ENCODE measurements at regions not wholly inside any gene's neighbourhood (a gene's known extent, or its start where the extent isn't known, plus 50 kb on each side); places are given as distances from the start of the nearest gene placed in this dataset.
"Not testable (repeated sequence)": the region's sequence is repeated elsewhere in the genome, so short reads cannot be mapped to it uniquely, and the experiment has no call there.

- H3K36me3 Mint-ChIP-seq = no peaks in the 10 kb centered on the region
- H3K27me3 Mint-ChIP-seq = no peaks in the 10 kb centered on the region
- peaks cover 0 to 4% of the 10 kb centered on the region in 2 donors for H3K9me3 Mint-ChIP-seq
- ATAC-seq (replicated peaks) = no peak
- no peak overlapping the region for H3K4me3 Mint-ChIP-seq
- no peak overlapping the region for H3K27ac Mint-ChIP-seq
- no peak for DNase-seq
- no peaks in the 10 kb centered on the region for H3K4me1 Mint-ChIP-seq
These were observed 91.9 kb upstream of the CLVS2 start for GRCh38 chr6:122904166-122904565.

- H3K27ac Mint-ChIP-seq = no peak overlapping the region
- no peaks in the 10 kb centered on the region for H3K27me3 Mint-ChIP-seq
- ATAC-seq (replicated peaks) (no peak), DNase-seq (no peak)
- H3K4me1 Mint-ChIP-seq = no peaks in the 10 kb centered on the region
- no peak overlapping the region for H3K4me3 Mint-ChIP-seq
- no peaks in the 10 kb centered on the region for H3K36me3 Mint-ChIP-seq
- H3K9me3 Mint-ChIP-seq = peaks cover 20 to 26% of the 10 kb centered on the region in 2 donors
These were observed 82.5 kb upstream of the CLVS2 start for GRCh38 chr6:122913558-122913957.

- Mint-ChIP-seq H3K36me3 (no peaks in the 10 kb centered on the region), H3K27ac (no peak overlapping the region), H3K27me3 (no peaks in the 10 kb centered on the region), H3K9me3 (peaks cover 13 to 20% of the 10 kb centered on the region in 2 donors), H3K4me1 (no peaks in the 10 kb centered on the region), H3K4me3 (no peak overlapping the region)
- no peak for ATAC-seq (replicated peaks)
- DNase-seq = no peak
These were observed 77.3 kb upstream of the CLVS2 start for GRCh38 chr6:122918714-122919113.

- Mint-ChIP-seq H3K27ac (no peak overlapping the region), H3K9me3 (peaks cover 11 to 13% of the 10 kb centered on the region in 2 donors), H3K36me3 (no peaks in the 10 kb centered on the region), H3K27me3 (no peaks in the 10 kb centered on the region), H3K4me1 (no peaks in the 10 kb centered on the region), H3K4me3 (no peak overlapping the region)
- ATAC-seq (replicated peaks) (no peak), DNase-seq (no peak)
These were observed 65.5 kb upstream of the CLVS2 start for GRCh38 chr6:122930252-122931180.

- Mint-ChIP-seq H3K4me1 (no peaks in the 10 kb centered on the region), H3K36me3 (no peaks in the 10 kb centered on the region), H3K27me3 (no peaks in the 10 kb centered on the region), H3K4me3 (no peak overlapping the region), H3K27ac (no peak overlapping the region), H3K9me3 (peaks cover 7 to 8% of the 10 kb centered on the region in 2 donors)
- ATAC-seq (replicated peaks) (no peak), DNase-seq (no peak)
These were observed 64.1 kb upstream of the CLVS2 start for GRCh38 chr6:122931916-122932315.

GRCh38 chr6:122944936-122945335 is 51.1 kb upstream of the CLVS2 start:
- H3K4me3 Mint-ChIP-seq; H3K27me3 Mint-ChIP-seq; DNase-seq; H3K9me3 Mint-ChIP-seq; H3K4me1 Mint-ChIP-seq; H3K27ac Mint-ChIP-seq; ATAC-seq (replicated peaks); H3K36me3 Mint-ChIP-seq: not testable (repeated sequence)
